ENCODE measurements at regions not wholly inside any gene's neighbourhood (a gene's known extent, or its start where the extent isn't known, plus 50 kb on each side); places are given as distances from the start of the nearest gene placed in this dataset.

GRCh38 chr16:55189682-55190636, 134.0 kb upstream of the IRX6 start:
- TF ChIP-seq, protein P1, sequence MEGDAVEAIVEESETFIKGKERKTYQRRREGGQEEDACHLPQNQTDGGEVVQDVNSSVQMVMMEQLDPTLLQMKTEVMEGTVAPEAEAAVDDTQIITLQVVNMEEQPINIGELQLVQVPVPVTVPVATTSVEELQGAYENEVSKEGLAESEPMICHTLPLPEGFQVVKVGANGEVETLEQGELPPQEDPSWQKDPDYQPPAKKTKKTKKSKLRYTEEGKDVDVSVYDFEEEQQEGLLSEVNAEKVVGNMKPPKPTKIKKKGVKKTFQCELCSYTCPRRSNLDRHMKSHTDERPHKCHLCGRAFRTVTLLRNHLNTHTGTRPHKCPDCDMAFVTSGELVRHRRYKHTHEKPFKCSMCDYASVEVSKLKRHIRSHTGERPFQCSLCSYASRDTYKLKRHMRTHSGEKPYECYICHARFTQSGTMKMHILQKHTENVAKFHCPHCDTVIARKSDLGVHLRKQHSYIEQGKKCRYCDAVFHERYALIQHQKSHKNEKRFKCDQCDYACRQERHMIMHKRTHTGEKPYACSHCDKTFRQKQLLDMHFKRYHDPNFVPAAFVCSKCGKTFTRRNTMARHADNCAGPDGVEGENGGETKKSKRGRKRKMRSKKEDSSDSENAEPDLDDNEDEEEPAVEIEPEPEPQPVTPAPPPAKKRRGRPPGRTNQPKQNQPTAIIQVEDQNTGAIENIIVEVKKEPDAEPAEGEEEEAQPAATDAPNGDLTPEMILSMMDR (IDR thresholded peaks at IDR 0.05) = no peak
- TF ChIP-seq POLR2A (IDR thresholded peaks at IDR 0.05) = no peak
- Histone ChIP-seq H3K9me3 (no peaks in the 10 kb centered on the region), H3K4me3 (no peak overlapping the region), H3K36me3 (no peaks in the 10 kb centered on the region), H3K27me3 (no peaks in the 10 kb centered on the region), H3K27ac (no peak overlapping the region), H3K4me1 (no peaks in the 10 kb centered on the region)
- no peak for DNase-seq

GRCh38 chr16:55192734-55193133, 131.3 kb upstream of the IRX6 start:
- H3K4me1 ChIP-seq = no peaks in the 10 kb centered on the region
- no peaks in the 10 kb centered on the region for H3K9me3 ChIP-seq
- no peak overlapping the region for H3K27ac ChIP-seq
- no peaks in the 10 kb centered on the region for H3K27me3 ChIP-seq
- TF ChIP-seq, protein P1 (IDR thresholded peaks at IDR 0.05) = no peak
- no peak for TF ChIP-seq POLR2A (IDR thresholded peaks at IDR 0.05)
- no peak overlapping the region for H3K4me3 ChIP-seq
- DNase-seq = no peak
- no peaks in the 10 kb centered on the region for H3K36me3 ChIP-seq

GRCh38 chr16:55203570-55203969, 120.4 kb upstream of the IRX6 start:
- H3K9me3 ChIP-seq = no peaks in the 10 kb centered on the region
- no peak for DNase-seq
- no peak overlapping the region for H3K27ac ChIP-seq
- H3K4me3 ChIP-seq = no peak overlapping the region
- no peaks in the 10 kb centered on the region for H3K4me1 ChIP-seq
- no peaks in the 10 kb centered on the region for H3K27me3 ChIP-seq
- no peaks in the 10 kb centered on the region for H3K36me3 ChIP-seq
- no peak for TF ChIP-seq POLR2A (IDR thresholded peaks at IDR 0.05)
- TF ChIP-seq, protein P1 (IDR thresholded peaks at IDR 0.05) = no peak

- no peaks in the 10 kb centered on the region for H3K9me3 ChIP-seq
- DNase-seq = no peak
- H3K36me3 ChIP-seq = no peaks in the 10 kb centered on the region
- no peaks in the 10 kb centered on the region for H3K4me1 ChIP-seq
- TF ChIP-seq, protein P1 (IDR thresholded peaks at IDR 0.05) = no peak
- no peak for TF ChIP-seq POLR2A (IDR thresholded peaks at IDR 0.05)
- H3K27me3 ChIP-seq = no peaks in the 10 kb centered on the region
- H3K4me3 ChIP-seq = no peak overlapping the region
- no peak overlapping the region for H3K27ac ChIP-seq
These were observed 119.9 kb upstream of the IRX6 start for GRCh38 chr16:55204069-55204468.

- no peaks in the 10 kb centered on the region for H3K9me3 ChIP-seq
- no peak overlapping the region for H3K4me3 ChIP-seq
These were observed 119.1 kb upstream of the IRX6 start for GRCh38 chr16:55204923-55205322.

More at GRCh38 chr16:55204923-55205322, 119.1 kb upstream of the IRX6 start:
- no peaks in the 10 kb centered on the region for H3K36me3 ChIP-seq
- no peak overlapping the region for H3K27ac ChIP-seq
- TF ChIP-seq, protein P1 (IDR thresholded peaks at IDR 0.05) = no peak
- no peak for TF ChIP-seq POLR2A (IDR thresholded peaks at IDR 0.05)
- H3K27me3 ChIP-seq = no peaks in the 10 kb centered on the region
- no peak for DNase-seq
- no peaks in the 10 kb centered on the region for H3K4me1 ChIP-seq

All from Peyer's patch (tissue), 4 donors.